Fibroblast of lung (primary cell): ENCODE measurements at regions not wholly inside any gene's neighbourhood (a gene's known extent, or its start where the extent isn't known, plus 50 kb on each side); places are given as distances from the start of the nearest gene placed in this dataset.

ENCODE experiments used
- DNase-seq, 2 donors: peaks; one replicate each; pipeline versions ENCODE4 v3.0.0 to v3.0.0-alpha.2; 2010; ENCODE audit warnings: low read depth in 2 of 2
- H2AFZ ChIP-seq: 2 replicates; pipeline ENCODE4 v1.5.1; 2012; ENCODE audit warnings: low read length, control low read depth, inconsistent platforms
- H3K27ac ChIP-seq: 2 replicates; pipeline ENCODE4 v1.5.1; 2011; ENCODE audit warnings: low read length, control low read depth; ENCODE audit not compliant: insufficient read depth
- H3K27me3 ChIP-seq: 2 replicates; pipeline ENCODE4 v1.5.1; 2011; ENCODE audit warnings: mild to moderate bottlenecking, low read length; ENCODE audit not compliant: control insufficient read depth, insufficient read depth
- H3K36me3 ChIP-seq: 2 replicates; pipeline ENCODE4 v1.5.1; 2011; ENCODE audit warnings: low read length; ENCODE audit not compliant: control insufficient read depth, insufficient read depth
- H3K4me1 ChIP-seq: 2 replicates; pipeline ENCODE4 v1.5.1; 2011; ENCODE audit warnings: low read length; ENCODE audit not compliant: control insufficient read depth, insufficient read depth; ENCODE audit errors: extremely low read depth
- H3K4me2 ChIP-seq: 2 replicates; pipeline ENCODE4 v1.5.1; 2011; ENCODE audit warnings: low read length, control low read depth; ENCODE audit not compliant: insufficient read depth; ENCODE audit errors: extremely low read depth
- H3K4me3 ChIP-seq, 4 experiments: fragments of 200-600 bp in 1 of 4; sonication (generic) in 1 of 4; replicated peaks in 1 of 4; 2 replicates each; pipeline ENCODE4 v1.5.1; 2011 to 2016; ENCODE audit warnings: low read length in 4 of 4, low read depth in 3 of 4, mild to moderate bottlenecking in 3 of 4, control low read depth in 2 of 4, inconsistent platforms in 1 of 4, mixed read lengths in 1 of 4; ENCODE audit not compliant: insufficient read depth in 1 of 4; ENCODE audit errors: control extremely low read depth in 1 of 4
- H3K79me2 ChIP-seq: 2 replicates; pipeline ENCODE4 v1.5.1; 2012; ENCODE audit warnings: mild to moderate bottlenecking, low read length, inconsistent platforms; ENCODE audit not compliant: control insufficient read depth, insufficient read depth
- H3K9ac ChIP-seq: 2 replicates; pipeline ENCODE4 v1.5.1; 2011; ENCODE audit warnings: mild to moderate bottlenecking, low read length, control low read depth; ENCODE audit not compliant: insufficient read depth
- H3K9me3 ChIP-seq: 2 replicates; pipeline ENCODE4 v1.5.1; 2012; ENCODE audit warnings: low read depth, low read length; ENCODE audit not compliant: control insufficient read depth, insufficient read depth
- H4K20me1 ChIP-seq: 2 replicates; pipeline ENCODE4 v1.5.1; 2011; ENCODE audit warnings: low read length; ENCODE audit not compliant: control insufficient read depth, insufficient read depth; ENCODE audit errors: extremely low read depth
- EZH2 ChIP-seq: IDR thresholded peaks from 2 replicates; pipeline ENCODE4 v1.5.1; 2012; ENCODE audit warnings: low read length, control low read depth, mild to moderate bottlenecking; ENCODE audit errors: missing control alignments
- TF ChIP-seq, protein P1 (sequence below), 2 donors: IDR thresholded peaks in 1 of 2; conservative IDR thresholded peaks in 1 of 2; 1 replicate in 1 of 2; 2 replicates in 1 of 2; pipeline ENCODE4 v1.5.1; 2011 to 2012; ENCODE audit warnings: low read length in 2 of 2, control low read depth in 1 of 2, inconsistent platforms in 1 of 2, low read depth in 1 of 2, mild to moderate bottlenecking in 1 of 2

DNA sequence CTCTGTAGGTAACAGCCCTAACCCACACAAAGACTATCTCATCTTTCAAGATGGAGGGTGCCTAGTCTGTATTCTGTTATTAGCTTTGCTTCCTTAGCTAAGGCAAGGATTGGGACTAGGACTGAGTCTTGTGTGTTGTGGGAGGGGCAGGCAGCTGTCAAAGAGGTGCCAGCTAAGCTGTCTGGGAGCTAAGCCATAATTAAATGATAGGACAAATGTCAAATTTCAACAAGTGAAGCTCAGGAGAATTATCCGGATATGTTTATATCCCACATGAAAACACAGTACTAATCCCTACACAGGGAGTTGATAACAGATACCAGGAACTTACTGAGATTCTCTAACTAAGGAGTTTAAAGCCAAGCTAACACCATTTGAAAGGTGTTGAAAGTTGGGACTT, 70.5 kb upstream of the NGF start:
- Histone ChIP-seq H2AFZ (no peak overlapping the region), H3K27me3 (no peaks in the 10 kb centered on the region), H4K20me1 (no peaks in the 10 kb centered on the region), H3K27ac (no peak overlapping the region), H3K36me3 (no peaks in the 10 kb centered on the region), H3K4me1 (no peaks in the 10 kb centered on the region), H3K79me2 (no peaks in the 10 kb centered on the region), H3K9ac (no peak overlapping the region), H3K4me2 (no peak overlapping the region), H3K9me3 (no peaks in the 10 kb centered on the region), H3K4me3 (no peak overlapping the region)
- DNase-seq: no peak
- TF ChIP-seq EZH2: no peak
- TF ChIP-seq, protein P1, sequence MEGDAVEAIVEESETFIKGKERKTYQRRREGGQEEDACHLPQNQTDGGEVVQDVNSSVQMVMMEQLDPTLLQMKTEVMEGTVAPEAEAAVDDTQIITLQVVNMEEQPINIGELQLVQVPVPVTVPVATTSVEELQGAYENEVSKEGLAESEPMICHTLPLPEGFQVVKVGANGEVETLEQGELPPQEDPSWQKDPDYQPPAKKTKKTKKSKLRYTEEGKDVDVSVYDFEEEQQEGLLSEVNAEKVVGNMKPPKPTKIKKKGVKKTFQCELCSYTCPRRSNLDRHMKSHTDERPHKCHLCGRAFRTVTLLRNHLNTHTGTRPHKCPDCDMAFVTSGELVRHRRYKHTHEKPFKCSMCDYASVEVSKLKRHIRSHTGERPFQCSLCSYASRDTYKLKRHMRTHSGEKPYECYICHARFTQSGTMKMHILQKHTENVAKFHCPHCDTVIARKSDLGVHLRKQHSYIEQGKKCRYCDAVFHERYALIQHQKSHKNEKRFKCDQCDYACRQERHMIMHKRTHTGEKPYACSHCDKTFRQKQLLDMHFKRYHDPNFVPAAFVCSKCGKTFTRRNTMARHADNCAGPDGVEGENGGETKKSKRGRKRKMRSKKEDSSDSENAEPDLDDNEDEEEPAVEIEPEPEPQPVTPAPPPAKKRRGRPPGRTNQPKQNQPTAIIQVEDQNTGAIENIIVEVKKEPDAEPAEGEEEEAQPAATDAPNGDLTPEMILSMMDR (conservative IDR thresholded peaks at IDR 0.05 in 1 of 2, IDR thresholded peaks at IDR 0.05 in 1 of 2; ENCODE audit: low read depth in 1 of 2, low read length in 2 of 2): no peak

DNA sequence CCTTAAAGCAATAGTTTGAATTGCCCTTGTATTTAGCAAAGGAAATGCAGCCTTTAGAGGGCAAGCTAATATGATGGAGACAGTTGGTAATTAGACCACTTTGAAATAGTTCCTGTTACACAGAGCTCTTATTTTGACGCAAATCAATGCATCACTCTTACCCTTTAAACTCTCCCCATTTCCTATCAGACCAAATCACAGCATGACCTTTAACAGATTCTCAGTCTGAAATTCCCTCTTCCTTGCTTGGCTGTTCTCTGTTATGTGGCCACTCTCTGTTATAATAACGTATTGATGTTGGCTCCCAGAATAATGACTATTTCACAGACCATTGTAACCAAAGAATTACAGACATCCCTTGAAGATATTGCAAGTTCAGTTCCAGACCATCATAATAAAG, 66.9 kb upstream of the NGF start:
- Histone ChIP-seq H3K4me1 (no peaks in the 10 kb centered on the region), H2AFZ (no peak overlapping the region), H4K20me1 (no peaks in the 10 kb centered on the region), H3K27me3 (no peaks in the 10 kb centered on the region), H3K9me3 (no peaks in the 10 kb centered on the region), H3K36me3 (no peaks in the 10 kb centered on the region), H3K4me2 (no peak overlapping the region), H3K27ac (no peak overlapping the region), H3K79me2 (no peaks in the 10 kb centered on the region), H3K9ac (no peak overlapping the region), H3K4me3 (no peak overlapping the region)
- TF ChIP-seq, protein P1 (conservative IDR thresholded peaks at IDR 0.05 in 1 of 2, IDR thresholded peaks at IDR 0.05 in 1 of 2; ENCODE audit: low read depth in 1 of 2, low read length in 2 of 2): no peak
- no peak for TF ChIP-seq EZH2
- DNase-seq: no peak

DNA sequence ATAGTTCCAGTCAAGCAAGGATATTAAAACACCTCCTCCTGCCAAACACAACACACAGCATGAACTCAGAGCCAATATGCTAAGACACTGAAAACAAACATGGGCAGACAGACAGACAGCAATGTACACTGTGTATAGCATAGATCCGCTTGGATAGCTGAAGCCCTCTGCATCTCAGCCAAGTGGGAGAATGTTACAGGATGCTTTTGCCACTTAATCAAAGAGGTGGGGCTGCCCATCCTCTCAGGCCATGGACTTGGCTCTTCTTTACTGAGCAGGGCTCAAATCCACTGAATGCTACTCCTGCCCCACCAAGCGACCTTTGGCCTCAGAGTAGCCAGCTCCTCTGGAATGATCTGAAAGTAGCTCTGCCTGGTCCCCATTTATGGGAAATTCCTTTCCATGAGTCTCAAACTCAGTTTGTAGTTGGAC, 64.7 kb upstream of the NGF start:
- Histone ChIP-seq H3K36me3 (no peaks in the 10 kb centered on the region), H2AFZ (no peak overlapping the region), H4K20me1 (no peaks in the 10 kb centered on the region), H3K4me1 (no peaks in the 10 kb centered on the region), H3K9ac (no peak overlapping the region), H3K27ac (no peak overlapping the region), H3K9me3 (no peaks in the 10 kb centered on the region), H3K4me3 (no peak overlapping the region), H3K4me2 (no peak overlapping the region), H3K79me2 (no peaks in the 10 kb centered on the region), H3K27me3 (no peaks in the 10 kb centered on the region)
- peak in 1 of 2 donors; percentile 19 for DNase-seq
- TF ChIP-seq EZH2: no peak
- TF ChIP-seq, protein P1 (conservative IDR thresholded peaks at IDR 0.05 in 1 of 2, IDR thresholded peaks at IDR 0.05 in 1 of 2; ENCODE audit: low read depth in 1 of 2, low read length in 2 of 2): no peak
